ENCODE measurements at regions not wholly inside any gene's neighbourhood (a gene's known extent, or its start where the extent isn't known, plus 50 kb on each side); places are given as distances from the start of the nearest gene placed in this dataset.

GRCh38 chr9:79812507-79813257 lies 240.9 kb downstream of the TLE4 start:
- Histone ChIP-seq H3K4me2 (ENCODE audit: low read depth, low read length) (no peak overlapping the region), H3K4me3 (replicated peaks in 1 of 3; ENCODE audit: insufficient read depth in 1 of 3, low read depth in 2 of 3, low read length in 3 of 3) (no peak overlapping the region), H3K9ac (ENCODE audit: insufficient read depth, low read depth, low read length) (no peak overlapping the region), H3K79me2 (ENCODE audit: insufficient read depth, low read length) (no peaks in the 10 kb centered on the region), H3K27ac (ENCODE audit: extremely low read length, insufficient read depth, low read length) (no peak overlapping the region), H3K9me3 (ENCODE audit: low read length) (no peaks in the 10 kb centered on the region), H2AFZ (ENCODE audit: low read length) (no peak overlapping the region), H3K27me3 (ENCODE audit: control insufficient read depth in 1 of 2, insufficient read depth in 2 of 2, low read length in 2 of 2) (no peaks in the 10 kb centered on the region), H3K36me3 (replicated peaks in 1 of 2; ENCODE audit: control insufficient read depth in 1 of 2, insufficient read depth in 2 of 2, low read length in 2 of 2) (no peaks in the 10 kb centered on the region), H4K20me1 (ENCODE audit: insufficient read depth, low read length) (no peaks in the 10 kb centered on the region), H3K4me1 (ENCODE audit: insufficient read depth, low read length) (peaks cover 13% of the 10 kb centered on the region; the same call in 1 of the 2 replicates)
- TF ChIP-seq SNAI1 (CRISPR knock-in tag; IDR thresholded peaks at IDR 0.05; ENCODE audit: borderline replicate concordance) (no peak), NFKBIZ (CRISPR knock-in tag; IDR thresholded peaks at IDR 0.05) (no peak), SPEN (CRISPR knock-in tag; IDR thresholded peaks at IDR 0.05; ENCODE audit: low read depth) (no peak), ZNF883 (CRISPR knock-in tag; IDR thresholded peaks at IDR 0.05; ENCODE audit: not compliant biosample characterization) (no peak), RBM39 (IDR thresholded peaks at IDR 0.05; ENCODE audit: low read depth, low read length, poor library complexity, severe bottlenecking) (no peak), TSC22D2 (CRISPR knock-in tag; IDR thresholded peaks at IDR 0.05; ENCODE audit: borderline replicate concordance) (no peak), TCF7L2 (IDR thresholded peaks at IDR 0.05; ENCODE audit: low read depth, low read length) (no peak)
- ATAC-seq (no peak), FAIRE-seq (no peak), DNase-seq (ENCODE audit: low spot score) (no peak)
- no TSS peak for BruUV-seq (replicated peaks)
- intact Hi-C loops (cut with micrococcal nuclease; ENCODE audit: unreplicated experiment): no loop called here
- POLR2A ChIA-PET: no interaction called here
- CTCF ChIA-PET (ENCODE audit: low intra/inter-chr PET ratio, low total read pairs): no interaction called here
- WGBS (ENCODE audit: low lambda C conversion rate): 28% methylated on average over 8 of the region's 8 CpGs
- in situ Hi-C loops (cut with HindIII; ENCODE audit: extremely low pct_ligation_motif_present, low pct_unique_long_range_greater_than_20kb): no loop called here

DNA sequence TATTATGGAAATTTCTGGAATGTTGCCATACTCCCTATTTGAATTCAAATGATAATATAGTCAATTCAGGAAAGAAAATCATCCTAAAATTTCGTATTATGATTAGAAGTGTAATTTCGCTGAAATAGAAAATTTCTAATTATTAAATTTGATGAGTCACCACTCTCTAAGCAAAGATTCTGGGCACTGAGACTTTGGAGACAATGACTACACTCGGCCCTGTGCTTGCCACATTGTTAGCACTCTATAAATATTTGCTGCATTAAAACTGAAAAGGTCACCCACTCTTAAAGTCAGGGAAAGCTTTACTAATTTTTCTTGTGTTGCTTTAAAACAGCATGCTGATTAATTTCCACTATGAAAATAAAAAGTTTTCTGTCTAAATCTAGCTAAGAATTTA lies 240.3 kb downstream of the TLE4 start:
- ATAC-seq: no peak
- Histone ChIP-seq H2AFZ (ENCODE audit: low read length) (no peak overlapping the region), H3K36me3 (replicated peaks in 1 of 2; ENCODE audit: control insufficient read depth in 1 of 2, insufficient read depth in 2 of 2, low read length in 2 of 2) (no peaks in the 10 kb centered on the region), H3K79me2 (ENCODE audit: insufficient read depth, low read length) (no peaks in the 10 kb centered on the region), H3K27me3 (ENCODE audit: control insufficient read depth in 1 of 2, insufficient read depth in 2 of 2, low read length in 2 of 2) (no peaks in the 10 kb centered on the region), H4K20me1 (ENCODE audit: insufficient read depth, low read length) (no peaks in the 10 kb centered on the region), H3K4me3 (replicated peaks in 1 of 3; ENCODE audit: insufficient read depth in 1 of 3, low read depth in 2 of 3, low read length in 3 of 3) (no peak overlapping the region), H3K9me3 (ENCODE audit: low read length) (no peaks in the 10 kb centered on the region; the same call in 1 of the 2 replicates), H3K9ac (ENCODE audit: insufficient read depth, low read depth, low read length) (no peak overlapping the region), H3K27ac (ENCODE audit: extremely low read length, insufficient read depth, low read length) (no peak overlapping the region), H3K4me2 (ENCODE audit: low read depth, low read length) (no peak overlapping the region), H3K4me1 (ENCODE audit: insufficient read depth, low read length) (peaks cover 13% of the 10 kb centered on the region; the same call in 1 of the 2 replicates)
- CTCF ChIA-PET (ENCODE audit: low intra/inter-chr PET ratio, low total read pairs): no interaction called here
- no peak for DNase-seq (ENCODE audit: low spot score)
- BruUV-seq (replicated peaks): no TSS peak
- in situ Hi-C loops (cut with HindIII; ENCODE audit: extremely low pct_ligation_motif_present, low pct_unique_long_range_greater_than_20kb) (no loop called here), intact Hi-C loops (cut with micrococcal nuclease; ENCODE audit: unreplicated experiment) (no loop called here)
- no peak for FAIRE-seq
- 2% methylated on average over 3 of the region's 3 CpGs for WGBS (ENCODE audit: low lambda C conversion rate)
- POLR2A ChIA-PET: no interaction called here
- TF ChIP-seq ZNF326 (CRISPR knock-in tag; IDR thresholded peaks at IDR 0.05; ENCODE audit: borderline replicate concordance) (no peak), ZNF143 (CRISPR knock-in tag; IDR thresholded peaks at IDR 0.05) (no peak), ZNF20 (CRISPR knock-in tag; IDR thresholded peaks at IDR 0.05) (no peak), AGO2 (optimal IDR thresholded peaks at IDR 0.05; ENCODE audit: low read depth, low read length) (no peak), SATB2 (CRISPR knock-in tag; IDR thresholded peaks at IDR 0.05) (no peak), STAG1 (CRISPR knock-in tag; IDR thresholded peaks at IDR 0.05) (no peak), HNRNPK (IDR thresholded peaks at IDR 0.05; ENCODE audit: low read depth, low read length, poor library complexity, severe bottlenecking) (no peak), ZZZ3 (CRISPR knock-in tag; IDR thresholded peaks at IDR 0.05; ENCODE audit: borderline replicate concordance) (no peak), PAF1 (CRISPR knock-in tag; IDR thresholded peaks at IDR 0.05) (no peak), HDAC2 (CRISPR knock-in tag; IDR thresholded peaks at IDR 0.05) (no peak), ZNF260 (CRISPR knock-in tag; IDR thresholded peaks at IDR 0.05; ENCODE audit: borderline replicate concordance, low read depth) (no peak)
- TF ChIP-seq, protein P1, sequence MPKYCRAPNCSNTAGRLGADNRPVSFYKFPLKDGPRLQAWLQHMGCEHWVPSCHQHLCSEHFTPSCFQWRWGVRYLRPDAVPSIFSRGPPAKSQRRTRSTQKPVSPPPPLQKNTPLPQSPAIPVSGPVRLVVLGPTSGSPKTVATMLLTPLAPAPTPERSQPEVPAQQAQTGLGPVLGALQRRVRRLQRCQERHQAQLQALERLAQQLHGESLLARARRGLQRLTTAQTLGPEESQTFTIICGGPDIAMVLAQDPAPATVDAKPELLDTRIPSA (CRISPR knock-in tag; IDR thresholded peaks at IDR 0.05; ENCODE audit: borderline replicate concordance): no peak
